AG08395 (cell line): ENCODE measurements at regions not wholly inside any gene's neighbourhood (a gene's known extent, or its start where the extent isn't known, plus 50 kb on each side); places are given as distances from the start of the nearest gene placed in this dataset.
"Not testable (repeated sequence)": the region's sequence is repeated elsewhere in the genome, so short reads cannot be mapped to it uniquely, and the experiment has no call there.

ENCODE experiments used
- DNase-seq: peaks from one replicate; pipeline ENCODE4 v3.0.0; 2012; ENCODE audit warnings: mixed read lengths, low spot score

GRCh38 chr1:14403961-14404645, 194.4 kb upstream of the KAZN start:
- DNase-seq: no peak

- no peak for DNase-seq
Observed at GRCh38 chr1:14404862-14405301, 193.6 kb upstream of the KAZN start.

GRCh38 chr1:14412235-14412634, 186.2 kb upstream of the KAZN start:
- DNase-seq: no peak

- peak; percentile 57 for DNase-seq
Observed at GRCh38 chr1:14413819-14414490, 184.5 kb upstream of the KAZN start.

- no peak for DNase-seq
Observed at GRCh38 chr1:14415396-14415795, 183.1 kb upstream of the KAZN start.

- not testable (repeated sequence) for DNase-seq
Observed at GRCh38 chr1:14419778-14420218, 178.7 kb upstream of the KAZN start.

GRCh38 chr1:14420686-14421085, 177.8 kb upstream of the KAZN start:
- no peak for DNase-seq

GRCh38 chr1:14421295-14421976, 177.0 kb upstream of the KAZN start:
- DNase-seq: no peak

- DNase-seq: no peak
Observed at GRCh38 chr1:14421977-14422609, 176.4 kb upstream of the KAZN start.

GRCh38 chr1:14424325-14425002, 174.0 kb upstream of the KAZN start:
- no peak for DNase-seq

GRCh38 chr1:14426854-14427253, 171.6 kb upstream of the KAZN start:
- no peak for DNase-seq

- no peak for DNase-seq
Observed at GRCh38 chr1:14429577-14429976, 168.9 kb upstream of the KAZN start.

GRCh38 chr1:14432728-14433127, 165.8 kb upstream of the KAZN start:
- DNase-seq: not testable (repeated sequence)

GRCh38 chr1:14435368-14436023, 163.0 kb upstream of the KAZN start:
- DNase-seq: no peak

GRCh38 chr1:14437417-14437918, 161.0 kb upstream of the KAZN start:
- no peak for DNase-seq

- DNase-seq: no peak
Observed at GRCh38 chr1:14438127-14438769, 160.2 kb upstream of the KAZN start.

GRCh38 chr1:14439015-14439414, 159.5 kb upstream of the KAZN start:
- DNase-seq: peak; percentile 56

GRCh38 chr1:14440166-14440565, 158.3 kb upstream of the KAZN start:
- no peak for DNase-seq

- DNase-seq: no peak
Observed at GRCh38 chr1:14440731-14441130, 157.8 kb upstream of the KAZN start.

- DNase-seq: peak; percentile 79
Observed at GRCh38 chr1:14441302-14441741, 157.2 kb upstream of the KAZN start.

- DNase-seq: no peak
Observed at GRCh38 chr1:14442669-14443068, 155.8 kb upstream of the KAZN start.
